ENCODE measurements at regions not wholly inside any gene's neighbourhood (a gene's known extent, or its start where the extent isn't known, plus 50 kb on each side); places are given as distances from the start of the nearest gene placed in this dataset.

DNA sequence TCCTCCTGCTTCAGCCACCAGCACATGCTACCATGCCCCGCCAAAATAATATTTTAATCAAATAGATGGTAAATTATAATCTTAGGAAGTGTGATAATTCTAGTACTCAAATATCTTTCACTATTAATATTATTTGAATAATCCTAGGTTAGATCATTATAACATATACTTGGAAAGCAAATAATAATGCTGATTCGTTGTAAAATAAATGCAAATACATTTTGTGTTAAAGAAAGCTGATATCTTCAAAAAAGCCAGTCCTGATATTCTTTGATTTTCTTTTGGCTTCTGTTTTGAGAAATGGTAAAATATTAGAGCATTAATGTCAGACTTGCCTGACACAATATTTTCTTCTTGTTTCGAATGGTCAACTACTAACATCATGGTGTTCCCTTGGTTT, 116.3 kb upstream of the ADAMTS5 start:
- no peaks in the 10 kb centered on the region for H3K36me3 Mint-ChIP-seq
- no CpG with 5 or more reads among the region's 3 CpGs for WGBS (ENCODE audit: insufficient coverage)
- H3K4me3 ChIP-seq (replicated peaks in 1 of 3; ENCODE audit: low read depth in 2 of 3, low read length in 3 of 3): no peak overlapping the region
- H3K4me1 ChIP-seq (ENCODE audit: control insufficient read depth in 1 of 2, insufficient read depth in 2 of 2, low read length in 2 of 2): no peaks in the 10 kb centered on the region
- no peak overlapping the region for H3K9ac ChIP-seq (ENCODE audit: insufficient read depth, low read length, poor library complexity, severe bottlenecking)
- no peak overlapping the region for H3K4me2 ChIP-seq (replicated peaks; ENCODE audit: extremely low read depth, low read length, poor library complexity, severe bottlenecking)
- H3K79me2 ChIP-seq (ENCODE audit: insufficient read depth, low read length): no peaks in the 10 kb centered on the region
- H3K27me3 Mint-ChIP-seq (ENCODE audit: low read depth in 3 of 3): no peaks in the 10 kb centered on the region
- H3K4me3 Mint-ChIP-seq: no peak overlapping the region
- peaks cover 0 to 9% (median 5%) of the 10 kb centered on the region in 7 donors for H3K9me3 Mint-ChIP-seq
- H3K9me3 ChIP-seq (replicated peaks in 1 of 2; ENCODE audit: control insufficient read depth in 1 of 2, insufficient read depth in 1 of 2, low read length in 2 of 2): peaks cover 0 to 2% of the 10 kb centered on the region in 2 donors
- H3K4me1 Mint-ChIP-seq: no peaks in the 10 kb centered on the region
- no peak overlapping the region for H3K27ac ChIP-seq (ENCODE audit: low read depth in 1 of 2, low read length in 2 of 2)
- TF ChIP-seq, protein P1, sequence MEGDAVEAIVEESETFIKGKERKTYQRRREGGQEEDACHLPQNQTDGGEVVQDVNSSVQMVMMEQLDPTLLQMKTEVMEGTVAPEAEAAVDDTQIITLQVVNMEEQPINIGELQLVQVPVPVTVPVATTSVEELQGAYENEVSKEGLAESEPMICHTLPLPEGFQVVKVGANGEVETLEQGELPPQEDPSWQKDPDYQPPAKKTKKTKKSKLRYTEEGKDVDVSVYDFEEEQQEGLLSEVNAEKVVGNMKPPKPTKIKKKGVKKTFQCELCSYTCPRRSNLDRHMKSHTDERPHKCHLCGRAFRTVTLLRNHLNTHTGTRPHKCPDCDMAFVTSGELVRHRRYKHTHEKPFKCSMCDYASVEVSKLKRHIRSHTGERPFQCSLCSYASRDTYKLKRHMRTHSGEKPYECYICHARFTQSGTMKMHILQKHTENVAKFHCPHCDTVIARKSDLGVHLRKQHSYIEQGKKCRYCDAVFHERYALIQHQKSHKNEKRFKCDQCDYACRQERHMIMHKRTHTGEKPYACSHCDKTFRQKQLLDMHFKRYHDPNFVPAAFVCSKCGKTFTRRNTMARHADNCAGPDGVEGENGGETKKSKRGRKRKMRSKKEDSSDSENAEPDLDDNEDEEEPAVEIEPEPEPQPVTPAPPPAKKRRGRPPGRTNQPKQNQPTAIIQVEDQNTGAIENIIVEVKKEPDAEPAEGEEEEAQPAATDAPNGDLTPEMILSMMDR (IDR thresholded peaks at IDR 0.05): no peak
- no peak for DNase-seq
- H3K27ac Mint-ChIP-seq: no peak overlapping the region
- H2AFZ ChIP-seq (ENCODE audit: insufficient read depth, low read depth, low read length, poor library complexity, severe bottlenecking): no peak overlapping the region
- no peaks in the 10 kb centered on the region for H4K20me1 ChIP-seq (ENCODE audit: insufficient read depth, low read length)
- H3K27me3 ChIP-seq (ENCODE audit: control insufficient read depth in 2 of 2, insufficient read depth in 2 of 2, low read length in 2 of 2): no peaks in the 10 kb centered on the region
- intact Hi-C loops (cut with micrococcal nuclease): no loop called here
- no peaks in the 10 kb centered on the region for H3K36me3 ChIP-seq (replicated peaks in 1 of 2; ENCODE audit: control insufficient read depth in 1 of 2, insufficient read depth in 2 of 2, low read length in 2 of 2)

DNA sequence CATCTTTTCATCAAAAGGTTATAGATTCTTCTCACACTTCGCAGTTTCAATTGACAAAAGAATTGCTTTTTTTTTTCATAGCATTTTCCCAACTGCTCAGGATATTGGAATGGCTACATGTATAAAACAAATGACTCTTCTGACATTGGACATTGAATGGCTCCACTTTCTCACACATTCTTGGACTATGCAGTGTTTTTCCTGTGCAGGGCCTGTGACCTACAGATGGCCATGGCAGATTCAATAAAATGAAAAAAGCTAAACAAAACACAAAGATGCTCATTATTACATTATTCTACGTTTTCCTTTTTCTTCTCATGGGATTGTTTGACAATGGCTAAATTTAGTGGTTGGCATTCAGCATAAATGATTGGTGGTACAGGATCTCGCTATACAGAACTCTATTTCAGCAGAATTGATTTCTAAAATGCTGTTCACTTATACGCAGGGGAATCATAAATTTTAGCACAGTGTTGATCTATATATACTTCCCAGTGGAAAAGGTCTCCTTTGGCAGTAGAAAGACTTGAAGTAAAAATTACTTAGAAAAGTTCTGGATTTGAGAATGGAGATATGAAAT, 115.6 kb upstream of the ADAMTS5 start:
- H2AFZ ChIP-seq (ENCODE audit: insufficient read depth, low read depth, low read length, poor library complexity, severe bottlenecking): no peak overlapping the region
- WGBS (ENCODE audit: insufficient coverage): no CpG with 5 or more reads among the region's 4 CpGs
- Mint-ChIP-seq H3K27me3 (ENCODE audit: low read depth in 3 of 3) (no peaks in the 10 kb centered on the region), H3K4me1 (no peaks in the 10 kb centered on the region), H3K27ac (no peak overlapping the region), H3K36me3 (no peaks in the 10 kb centered on the region), H3K9me3 (peaks cover 0 to 9% (median 5%) of the 10 kb centered on the region in 7 donors), H3K4me3 (no peak overlapping the region)
- no peaks in the 10 kb centered on the region for H3K36me3 ChIP-seq (replicated peaks in 1 of 2; ENCODE audit: control insufficient read depth in 1 of 2, insufficient read depth in 2 of 2, low read length in 2 of 2)
- H3K4me2 ChIP-seq (replicated peaks; ENCODE audit: extremely low read depth, low read length, poor library complexity, severe bottlenecking): no peak overlapping the region
- no peak for DNase-seq
- H3K4me1 ChIP-seq (ENCODE audit: control insufficient read depth in 1 of 2, insufficient read depth in 2 of 2, low read length in 2 of 2): no peaks in the 10 kb centered on the region
- peaks cover 0 to 2% of the 10 kb centered on the region in 2 donors for H3K9me3 ChIP-seq (replicated peaks in 1 of 2; ENCODE audit: control insufficient read depth in 1 of 2, insufficient read depth in 1 of 2, low read length in 2 of 2)
- no peak overlapping the region for H3K4me3 ChIP-seq (replicated peaks in 1 of 3; ENCODE audit: low read depth in 2 of 3, low read length in 3 of 3)
- no peak overlapping the region for H3K27ac ChIP-seq (ENCODE audit: low read depth in 1 of 2, low read length in 2 of 2)
- H3K79me2 ChIP-seq (ENCODE audit: insufficient read depth, low read length): no peaks in the 10 kb centered on the region
- no peaks in the 10 kb centered on the region for H3K27me3 ChIP-seq (ENCODE audit: control insufficient read depth in 2 of 2, insufficient read depth in 2 of 2, low read length in 2 of 2)
- intact Hi-C loops (cut with micrococcal nuclease): no loop called here
- H3K9ac ChIP-seq (ENCODE audit: insufficient read depth, low read length, poor library complexity, severe bottlenecking): no peak overlapping the region
- no peaks in the 10 kb centered on the region for H4K20me1 ChIP-seq (ENCODE audit: insufficient read depth, low read length)
- TF ChIP-seq, protein P1 (IDR thresholded peaks at IDR 0.05): no peak
